CD4-positive, alpha-beta T cell treated with Interleukin-10 for 1 hour (primary cell): ENCODE measurements at regions not wholly inside any gene's neighbourhood (a gene's known extent, or its start where the extent isn't known, plus 50 kb on each side); places are given as distances from the start of the nearest gene placed in this dataset.
"Not testable (repeated sequence)": the region's sequence is repeated elsewhere in the genome, so short reads cannot be mapped to it uniquely, and the experiment has no call there.

Source experiments
- DNase-seq: peaks from one replicate; pipeline ENCODE4 v3.0.0-alpha.2; 2020

DNA sequence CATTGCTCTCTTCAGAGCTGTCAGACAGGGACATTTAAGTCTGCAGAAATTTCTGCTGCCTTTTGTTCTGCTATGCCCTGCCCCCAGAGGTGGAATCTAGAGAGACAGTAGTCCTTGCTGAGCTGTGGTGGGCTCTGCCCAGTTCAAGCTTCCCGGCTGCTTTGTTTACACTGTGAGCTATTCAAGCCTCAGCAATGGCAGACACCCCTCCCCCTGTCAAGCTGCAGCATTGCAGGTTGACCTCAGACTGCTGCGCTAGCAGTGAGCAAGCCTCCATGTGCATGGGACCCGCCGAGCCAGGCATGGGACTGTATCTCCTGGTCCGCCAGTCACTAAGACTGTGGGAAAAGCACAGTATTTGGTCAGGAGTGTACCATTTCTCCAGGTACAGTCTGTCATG, 53.6 kb upstream of the MAPK10 start:
- not testable (repeated sequence) for DNase-seq

DNA sequence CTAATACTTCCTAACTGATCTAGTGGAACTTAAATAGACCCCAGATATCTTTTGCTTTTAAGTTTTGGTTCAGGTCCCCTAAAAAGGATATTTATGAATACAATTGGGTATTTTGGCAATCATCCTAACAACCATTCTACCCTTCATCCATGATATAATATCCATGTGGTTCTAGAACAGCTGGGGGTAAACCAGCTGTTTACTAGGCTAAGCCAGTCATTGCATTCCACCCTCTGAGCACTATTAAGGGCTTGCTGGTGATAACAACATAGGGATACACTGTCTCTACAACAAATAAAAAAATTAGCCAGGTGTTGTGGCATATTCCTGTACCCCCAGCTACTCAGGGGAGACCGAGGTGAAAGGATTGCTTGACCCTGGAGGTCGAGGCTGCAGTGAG, 54.8 kb upstream of the MAPK10 start:
- DNase-seq: no peak

DNA sequence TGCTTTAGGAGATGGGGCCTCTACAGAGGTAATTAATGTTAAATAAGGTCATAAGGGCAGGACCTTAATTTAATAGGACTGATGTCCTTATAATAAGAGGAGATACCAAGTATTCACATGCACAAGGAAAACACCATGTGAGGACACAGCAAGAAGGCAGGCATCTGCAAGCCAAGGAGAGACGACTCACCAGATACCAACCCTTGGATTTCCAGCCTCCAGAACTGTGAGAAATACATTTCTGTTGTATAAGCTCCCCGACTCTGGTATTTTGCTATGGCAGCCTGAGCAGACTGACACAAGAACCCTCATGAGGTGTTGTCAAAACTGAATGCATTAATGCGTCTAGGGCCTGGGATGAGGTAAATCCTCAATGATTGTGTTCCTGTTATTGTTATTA, 56.2 kb upstream of the MAPK10 start:
- DNase-seq: no peak

DNA sequence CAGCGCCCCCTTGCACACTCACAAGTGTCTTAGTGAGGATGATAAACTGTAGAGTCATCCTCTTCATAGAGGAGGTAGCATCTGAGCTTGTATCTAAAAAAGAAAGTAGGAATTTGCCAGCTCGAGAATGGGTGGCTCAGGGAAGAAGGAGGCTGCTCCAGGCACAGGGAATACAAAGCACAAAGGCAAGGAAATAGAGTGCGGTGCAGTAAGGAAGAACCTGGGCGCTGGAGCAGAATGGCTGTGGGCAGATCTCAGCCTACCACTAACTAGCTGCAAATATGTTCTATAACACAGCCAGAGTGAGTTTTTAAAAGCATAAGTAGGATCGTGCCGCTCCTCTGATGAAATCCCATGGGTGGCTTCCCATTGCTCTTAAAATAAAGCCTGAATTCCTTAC, 61.6 kb upstream of the MAPK10 start:
- DNase-seq: no peak

DNA sequence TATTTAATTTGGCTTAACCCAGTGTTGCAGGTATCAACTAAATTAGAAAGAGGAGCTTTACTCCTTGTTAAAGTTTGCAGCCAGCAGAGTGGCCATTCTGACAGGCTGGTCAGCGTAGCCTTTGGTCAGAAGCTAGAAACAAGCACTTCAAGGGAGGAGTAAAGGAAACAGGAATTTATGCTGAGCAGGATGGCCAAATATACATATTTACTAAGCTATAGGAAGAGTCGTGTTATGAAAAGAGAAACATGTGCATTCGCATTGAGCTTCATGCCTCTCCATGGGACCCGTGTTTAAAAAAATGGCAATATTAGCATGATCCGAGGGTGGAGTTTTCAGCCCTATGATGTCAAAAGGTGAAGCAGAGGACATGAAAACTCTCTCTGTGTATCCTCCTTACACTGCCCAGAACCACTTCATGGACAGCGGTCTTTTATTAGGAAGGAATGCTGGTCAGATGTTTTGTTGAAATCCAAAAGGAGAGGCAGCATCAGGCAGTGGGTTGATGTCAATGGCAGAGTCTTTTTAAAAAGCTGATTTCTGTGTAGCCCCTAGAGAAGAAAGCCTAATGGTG, 71.8 kb upstream of the MAPK10 start:
- no peak for DNase-seq

DNA sequence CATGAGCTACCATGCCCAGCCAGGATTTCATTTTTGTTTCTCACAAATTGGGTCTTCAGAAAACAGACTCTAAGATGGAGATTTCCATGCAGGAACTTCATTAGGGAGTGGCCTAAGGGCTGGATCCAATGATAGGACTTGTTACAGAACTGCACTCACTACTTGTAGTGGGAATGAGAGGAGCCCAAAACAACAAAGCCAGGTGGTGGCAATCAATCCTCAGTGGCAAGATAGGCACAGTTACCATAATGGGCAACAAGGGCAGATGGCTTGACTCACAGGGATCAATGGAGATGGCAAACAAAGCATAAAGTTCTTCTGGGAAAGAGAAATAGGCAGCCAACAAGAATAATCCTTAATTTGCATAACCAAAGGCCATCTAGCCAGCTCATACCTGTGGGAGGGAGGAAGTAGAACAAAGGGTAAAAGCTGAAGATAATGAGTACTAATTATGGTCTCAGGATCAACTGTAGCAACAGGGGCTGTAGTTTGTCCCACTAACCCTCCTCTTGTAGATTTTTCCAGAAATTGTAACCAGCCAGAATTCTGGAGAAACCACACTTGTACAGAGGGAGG, 72.8 kb upstream of the MAPK10 start:
- no peak for DNase-seq

DNA sequence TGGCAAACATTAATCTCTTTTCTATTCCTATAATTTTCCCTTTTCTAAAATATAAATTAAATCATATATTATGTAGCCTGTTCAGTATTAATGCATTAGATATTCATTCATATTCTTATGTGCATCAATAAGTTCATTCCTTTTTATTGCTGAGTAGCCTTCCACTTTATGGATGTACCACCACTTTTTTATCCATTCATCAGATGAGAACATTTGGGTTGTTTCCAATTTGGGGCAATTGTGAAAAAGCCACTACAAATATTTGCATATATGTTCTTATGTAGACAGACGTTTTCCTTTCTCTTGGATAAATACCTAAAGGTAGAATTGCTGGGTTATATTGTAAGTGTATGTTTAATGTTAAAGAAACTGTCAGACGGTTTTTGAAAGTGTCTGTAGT, 79.4 kb upstream of the MAPK10 start:
- no peak for DNase-seq

DNA sequence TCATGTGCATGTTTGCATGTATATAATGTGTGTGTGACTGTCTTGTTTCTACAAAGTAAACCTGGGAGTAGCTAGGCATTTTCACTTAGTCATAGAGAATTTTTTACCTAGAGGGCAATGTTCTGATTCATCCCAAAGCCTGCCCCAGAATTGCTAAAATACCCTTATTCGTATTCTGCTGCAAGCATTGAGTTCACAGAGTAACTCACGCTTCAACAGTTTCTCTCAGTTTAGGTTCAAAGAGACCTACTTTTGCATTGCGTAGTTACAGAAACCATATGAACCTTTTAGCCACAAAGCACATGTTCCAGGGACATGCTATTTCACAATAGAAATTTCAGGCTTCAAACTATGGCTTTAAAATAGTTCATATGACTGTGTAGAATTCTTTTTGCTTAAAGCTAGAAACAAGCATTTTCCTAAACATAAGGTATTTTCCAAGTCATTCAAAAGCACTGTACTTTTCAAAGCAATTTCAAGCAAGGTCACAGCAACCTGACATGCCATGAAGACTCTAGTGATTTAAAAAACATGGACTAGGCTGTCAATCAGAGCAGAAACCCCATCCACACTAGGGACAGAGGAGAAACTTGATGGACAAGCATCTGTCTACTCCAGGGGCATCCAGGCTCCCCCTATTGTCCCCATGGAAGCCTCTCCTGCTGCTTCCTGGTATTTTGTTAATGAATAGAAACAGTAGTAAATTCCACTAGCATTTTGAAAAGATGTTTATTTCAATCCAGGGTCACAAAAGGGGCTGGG, 81.5 kb upstream of the MAPK10 start:
- DNase-seq: no peak

DNA sequence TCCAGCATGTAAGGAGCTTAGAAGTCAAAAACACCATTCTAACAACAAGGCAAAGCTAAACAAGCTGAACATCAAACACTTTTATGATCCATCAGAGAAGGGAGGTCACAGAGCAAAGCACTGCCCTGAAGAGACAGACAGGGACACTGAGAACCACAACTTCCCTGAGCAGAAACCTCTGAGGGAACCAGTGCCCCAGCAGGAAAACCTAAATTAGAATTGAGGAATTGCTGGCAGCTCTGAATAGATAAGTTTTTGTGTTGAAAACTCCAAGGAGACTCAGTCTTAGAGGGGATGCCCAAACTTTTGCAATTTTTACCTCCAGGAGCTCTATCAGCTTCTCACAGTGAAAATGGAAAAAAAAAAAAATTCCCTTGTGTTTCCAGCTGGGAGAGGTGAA, 83.0 kb upstream of the MAPK10 start:
- DNase-seq: no peak

DNA sequence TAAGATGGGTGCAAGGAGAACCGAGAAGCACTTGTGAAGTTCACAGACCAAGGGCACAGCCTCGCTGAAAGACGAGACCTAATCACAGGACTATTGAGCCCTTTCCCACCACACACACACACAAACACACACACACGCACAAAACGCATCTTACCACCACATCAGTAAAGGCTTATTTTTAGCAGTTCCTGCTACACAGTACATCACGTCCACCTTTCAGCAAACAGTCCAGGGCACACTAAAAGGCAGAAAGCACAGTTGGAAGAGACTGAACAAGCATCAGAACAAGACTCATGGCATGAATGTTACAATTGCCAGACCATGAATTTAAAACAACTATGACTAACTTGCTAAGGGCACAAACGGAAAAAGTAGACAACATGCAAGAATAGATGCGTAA, 83.6 kb upstream of the MAPK10 start:
- DNase-seq: no peak

DNA sequence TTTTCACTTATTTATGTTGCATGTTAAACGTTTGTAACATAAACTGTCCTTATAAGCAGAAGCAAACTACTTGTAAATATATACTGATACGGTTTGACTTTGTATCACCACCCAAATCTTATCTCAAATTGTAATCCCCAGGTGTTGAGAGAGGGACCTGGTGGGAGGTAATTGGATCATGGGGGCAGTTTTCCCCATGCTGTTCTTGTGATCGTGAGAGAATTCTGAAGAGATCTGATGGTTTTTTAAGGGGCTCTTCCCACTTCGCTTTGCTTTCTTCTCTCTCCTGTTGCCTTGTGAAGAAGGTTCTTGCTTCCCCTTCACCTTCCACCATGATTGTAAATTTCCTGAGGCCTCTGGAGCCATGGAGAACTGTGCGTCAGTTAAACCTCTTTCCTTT, 87.1 kb upstream of the MAPK10 start:
- no peak for DNase-seq

DNA sequence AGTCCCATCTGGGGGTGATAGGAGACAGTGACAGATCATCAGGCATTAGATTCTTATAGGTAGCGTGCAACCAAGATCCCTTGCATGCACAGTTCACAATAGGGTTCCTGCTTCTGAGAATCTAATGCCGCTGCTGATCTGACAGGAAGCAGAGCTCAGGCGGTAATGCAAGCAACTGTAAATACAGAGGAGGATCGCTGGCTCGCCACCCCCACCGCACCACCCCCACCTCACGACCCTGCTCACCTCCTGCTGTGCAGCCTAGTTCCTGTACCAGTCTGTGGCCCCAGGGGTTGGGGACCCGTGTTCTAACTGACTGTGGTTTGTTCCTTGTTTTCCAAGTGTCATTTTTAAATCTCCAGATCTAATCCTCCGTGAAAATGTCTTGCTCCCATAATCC, 89.0 kb upstream of the MAPK10 start:
- no peak for DNase-seq

DNA sequence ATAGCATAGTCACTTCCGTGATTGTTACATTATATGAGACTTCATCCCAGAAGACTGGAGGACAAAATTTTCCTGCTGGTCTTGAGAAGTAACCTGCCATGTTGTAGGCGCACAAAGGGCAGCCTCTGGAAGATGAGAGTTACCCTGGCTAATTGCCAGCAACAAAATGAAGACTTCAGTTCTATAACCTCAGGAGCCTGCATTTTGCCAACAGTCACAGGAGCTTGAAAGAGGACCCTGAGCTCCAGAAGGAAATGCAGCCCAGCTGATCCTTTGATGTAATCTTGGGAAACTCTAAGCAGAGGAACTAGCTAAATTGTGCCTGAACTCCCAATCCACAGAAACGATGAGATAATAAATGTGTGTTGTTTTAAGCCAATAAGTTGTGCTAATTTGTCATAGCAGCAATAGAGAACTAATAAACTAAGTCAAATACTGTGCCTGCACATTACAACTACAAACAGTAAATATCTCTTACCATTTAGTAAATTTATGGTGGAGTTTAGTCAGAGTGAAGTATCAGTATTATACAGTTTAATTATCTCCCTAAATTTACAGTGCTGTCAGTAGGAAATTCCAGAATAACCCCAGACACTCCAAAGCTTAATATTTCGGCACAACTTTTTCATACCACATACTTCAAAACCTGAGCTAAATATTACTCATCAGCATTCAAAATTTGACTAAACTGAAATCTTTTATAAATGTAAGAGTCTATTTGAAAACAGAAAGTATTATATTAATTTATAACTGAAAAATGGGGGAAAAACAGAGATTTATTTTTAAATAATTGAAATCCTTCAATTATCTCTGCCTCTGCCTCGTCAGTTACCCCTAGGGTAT, 90.1 kb upstream of the MAPK10 start:
- no peak for DNase-seq

DNA sequence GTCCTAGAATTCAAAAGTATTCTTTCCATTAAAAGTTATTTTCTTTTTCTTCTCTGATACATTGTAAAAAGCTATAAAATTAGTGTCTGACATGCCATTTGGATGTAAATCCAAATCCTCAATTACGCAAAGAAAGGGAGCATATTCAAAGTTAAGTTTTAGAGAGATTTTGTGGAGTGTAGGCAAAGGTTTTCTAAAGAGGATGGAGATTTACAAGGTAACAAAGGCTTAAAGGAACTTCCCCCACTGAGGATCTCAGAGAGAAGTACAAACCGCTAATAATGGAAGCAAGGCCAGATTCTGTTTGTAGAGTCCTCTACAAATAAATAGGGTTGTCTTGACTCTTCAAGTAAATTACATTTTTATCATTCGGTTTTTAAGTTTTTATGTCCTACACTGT, 91.0 kb upstream of the MAPK10 start:
- DNase-seq: no peak

DNA sequence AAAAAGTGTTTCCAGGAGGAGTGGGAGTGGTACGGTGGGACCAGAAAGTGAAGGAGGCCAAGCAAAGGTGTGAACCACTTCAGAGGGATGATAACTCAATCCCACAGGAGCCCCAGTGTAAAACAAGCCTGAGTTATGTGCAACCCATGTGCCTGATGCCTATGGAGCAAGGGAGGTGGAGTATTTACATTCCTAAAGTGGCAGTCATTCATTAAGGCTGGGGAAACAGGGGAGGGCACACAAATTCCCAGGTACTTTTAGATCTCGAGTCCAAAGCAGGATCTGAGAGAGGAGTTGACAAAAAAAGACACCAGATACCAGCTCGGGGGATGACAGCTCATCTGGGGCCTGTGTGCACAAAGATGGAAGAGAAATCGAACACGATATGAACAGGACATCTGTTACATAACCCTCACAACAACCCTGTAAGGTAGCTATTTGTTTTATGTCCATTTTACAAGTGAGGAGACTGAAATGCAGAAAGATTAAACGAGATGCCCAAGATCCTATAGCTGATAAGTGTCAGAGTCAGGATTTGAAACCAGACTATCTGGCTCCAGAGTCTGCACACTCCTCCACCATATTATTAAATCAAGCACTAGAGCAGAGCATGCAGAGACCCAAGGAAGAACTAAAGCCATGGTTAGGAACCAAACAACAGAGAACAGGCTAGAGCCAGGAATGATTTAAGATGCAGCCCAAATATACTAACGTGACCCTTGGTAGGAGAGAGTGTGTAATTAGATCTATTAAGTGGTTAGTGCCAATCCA, 91.9 kb upstream of the MAPK10 start:
- no peak for DNase-seq

DNA sequence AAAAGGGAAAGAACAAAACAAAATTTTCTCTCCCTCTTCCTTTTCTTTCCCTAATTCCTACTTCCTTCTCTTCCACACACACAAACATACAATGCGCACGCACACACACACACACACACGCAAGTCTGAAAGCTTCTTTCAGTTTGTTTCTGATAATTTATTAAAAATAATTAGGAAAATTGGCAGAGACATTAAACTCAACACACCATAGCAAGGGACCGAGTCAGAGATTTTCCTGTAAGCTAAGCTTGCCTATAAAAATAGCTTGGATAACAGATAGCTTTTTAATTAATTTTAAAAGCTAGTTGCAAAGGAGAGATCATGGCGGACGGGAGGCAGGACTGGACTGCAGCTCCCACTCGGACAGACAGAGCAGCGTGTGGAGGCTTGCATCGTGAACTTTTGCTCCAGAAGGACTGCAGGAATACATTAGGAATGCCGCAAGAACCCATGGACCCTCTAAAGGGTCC, 92.6 kb upstream of the MAPK10 start:
- DNase-seq: no peak

DNA sequence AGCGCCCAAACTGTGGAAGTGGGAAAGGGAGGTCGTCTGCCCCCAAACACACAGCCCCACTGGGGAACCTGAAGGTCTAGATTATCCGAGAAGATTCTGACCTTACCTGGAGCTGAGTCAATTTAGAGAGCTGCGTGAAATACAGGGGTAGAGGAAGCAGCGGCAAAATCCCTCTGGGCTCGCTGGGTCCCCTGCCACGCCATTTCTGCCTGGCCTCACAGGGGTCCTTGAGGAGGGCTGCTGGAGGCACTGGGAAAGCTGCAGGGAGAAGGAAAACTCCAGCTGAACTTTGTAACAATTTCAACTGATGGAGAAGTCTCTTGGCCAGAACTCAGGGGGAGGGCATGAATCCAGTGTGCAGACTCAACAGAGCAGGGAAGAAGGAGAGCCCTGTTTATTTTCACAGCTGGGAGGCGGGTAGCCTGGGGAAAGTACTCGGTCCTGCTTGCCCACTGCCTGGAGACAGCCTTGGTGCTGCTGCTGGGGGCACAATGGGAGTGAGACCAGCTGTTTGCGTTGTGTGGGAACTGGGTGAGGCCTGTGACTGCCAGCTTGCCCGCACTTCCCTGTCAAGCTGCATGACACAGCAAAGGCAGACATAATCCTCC, 93.2 kb upstream of the MAPK10 start:
- DNase-seq: no peak

DNA sequence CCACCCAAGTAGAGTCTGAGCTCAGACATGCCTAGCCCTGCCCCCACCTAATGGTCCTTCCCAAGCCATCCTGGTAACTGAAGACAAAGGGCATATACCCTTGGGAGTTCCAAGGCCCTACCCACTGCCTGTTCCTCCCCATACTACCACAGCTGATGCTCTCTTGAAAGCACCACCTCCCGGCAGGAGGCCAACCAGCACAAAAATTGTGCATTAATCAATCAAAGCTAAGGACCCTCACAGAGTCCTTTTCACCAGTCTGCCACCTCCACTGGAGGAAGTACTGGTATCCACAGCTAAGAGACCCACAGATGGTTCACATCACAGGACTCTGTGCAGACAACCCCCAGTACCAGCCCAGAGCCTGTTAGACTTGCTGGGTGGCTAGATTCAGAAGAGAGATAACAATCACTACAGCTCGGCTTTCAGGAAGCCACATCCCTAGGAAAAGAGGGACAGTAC, 93.8 kb upstream of the MAPK10 start:
- not testable (repeated sequence) for DNase-seq

DNA sequence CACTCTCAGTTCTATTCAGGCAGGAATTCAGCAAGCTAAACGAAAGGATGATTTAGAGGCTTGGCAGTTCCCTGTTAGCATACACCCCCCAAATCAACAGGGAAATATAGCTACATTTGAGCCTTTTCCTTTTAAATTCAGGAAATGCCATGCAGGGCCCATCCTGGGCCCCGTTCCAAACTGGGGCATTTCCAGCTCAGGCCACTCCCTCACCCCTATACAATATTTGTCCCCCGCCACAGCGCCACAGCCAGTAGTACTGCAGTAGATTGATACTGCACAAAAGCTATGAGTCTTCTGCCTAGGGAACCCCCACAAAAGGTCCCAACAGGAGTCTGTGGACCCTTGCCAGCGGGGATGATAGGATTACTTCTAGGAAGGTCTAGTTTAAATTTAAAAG, 102.0 kb upstream of the MAPK10 start:
- no peak for DNase-seq

DNA sequence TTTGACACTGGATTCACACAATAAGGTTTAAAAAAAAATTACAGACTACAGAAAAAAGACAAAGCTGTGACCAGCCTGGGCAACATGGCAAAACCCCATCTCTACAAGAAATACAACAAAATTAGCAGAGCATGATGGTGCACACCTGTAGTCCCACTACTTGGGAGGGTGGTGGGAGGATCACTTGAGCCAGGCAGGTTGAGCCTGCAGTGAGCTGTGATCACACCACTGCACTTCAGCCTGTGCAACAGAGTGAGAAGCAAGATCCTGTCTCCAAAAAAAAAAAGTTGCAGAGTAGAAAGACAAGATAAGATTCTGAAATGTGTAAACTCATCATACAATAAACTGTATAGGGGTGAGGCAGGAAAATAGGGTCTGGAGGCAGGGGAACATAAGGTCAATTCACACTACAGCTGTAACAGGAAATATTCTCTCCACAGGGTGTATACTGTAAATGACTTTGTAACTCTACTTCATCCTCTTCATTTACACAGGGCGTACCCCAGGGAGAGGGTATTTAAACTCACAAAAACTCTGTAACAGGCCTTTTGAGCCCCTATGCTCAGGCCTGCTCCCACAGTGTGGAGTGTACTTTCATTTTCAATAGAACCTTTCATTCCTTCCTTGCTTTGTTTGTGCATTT, 112.6 kb upstream of the MAPK10 start:
- no peak for DNase-seq

DNA sequence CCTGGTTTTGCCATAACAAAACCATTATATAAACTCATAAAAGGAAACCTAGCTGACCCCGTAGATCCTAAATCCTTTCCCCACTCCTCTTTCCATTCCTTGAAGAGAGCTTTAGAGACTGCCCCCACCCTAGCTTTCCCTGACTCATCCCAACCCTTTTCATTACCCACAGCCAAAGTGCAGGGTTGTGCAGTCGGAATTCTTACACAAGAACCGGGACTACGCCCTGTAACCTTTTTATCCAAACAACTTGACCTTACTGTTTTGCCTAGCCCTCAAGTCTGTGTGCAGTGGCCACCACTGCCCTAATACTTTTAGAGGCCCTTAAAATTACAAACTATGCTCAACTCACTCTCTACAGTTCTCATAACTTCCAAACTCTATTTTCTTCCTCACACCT, 116.0 kb upstream of the PTPN13 start:
- not testable (repeated sequence) for DNase-seq

DNA sequence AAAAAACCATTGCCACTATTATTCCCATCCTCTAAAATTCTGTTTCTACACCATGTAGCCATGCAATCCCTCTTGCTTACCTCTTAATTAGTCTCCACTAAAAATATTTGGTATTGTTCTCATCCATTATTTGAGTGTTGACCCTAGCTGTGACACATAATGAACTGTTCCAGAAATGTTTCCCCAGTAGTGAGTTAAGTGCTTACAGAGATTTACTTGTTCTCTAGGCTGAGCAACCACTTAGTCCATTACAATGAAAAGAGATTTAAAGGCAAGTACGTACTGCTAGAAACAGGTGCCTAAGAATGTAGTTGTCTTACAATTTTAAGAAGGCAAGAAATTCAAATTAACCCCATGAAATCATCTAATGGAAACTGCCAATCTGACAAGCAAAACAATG, 112.7 kb upstream of the PTPN13 start:
- no peak for DNase-seq
